Progenitor cell of endocrine pancreas (in vitro differentiated cells): ENCODE measurements at regions not wholly inside any gene's neighbourhood (a gene's known extent, or its start where the extent isn't known, plus 50 kb on each side); places are given as distances from the start of the nearest gene placed in this dataset.

Experiments
- DNase-seq: peaks from one replicate; pipeline ENCODE4 v3.0.0; 2021; ENCODE audit warnings: low spot score; ENCODE audit not compliant: unreplicated experiment
- H3K27ac Mint-ChIP-seq: 2 replicates; pipeline ENCODE4 v1.8.0; 2021; ENCODE audit warnings: mild to moderate bottlenecking, moderate library complexity, mixed read lengths
- H3K27me3 Mint-ChIP-seq: 2 replicates; pipeline ENCODE4 v1.8.0; 2021; ENCODE audit warnings: mixed read lengths
- H3K36me3 Mint-ChIP-seq: 2 replicates; pipeline ENCODE4 v1.8.0; 2022; ENCODE audit warnings: mixed read lengths; ENCODE audit not compliant: insufficient read depth
- H3K4me1 Mint-ChIP-seq: 2 replicates; pipeline ENCODE4 v1.8.0; 2021; ENCODE audit warnings: low read depth, mixed read lengths
- H3K4me3 Mint-ChIP-seq: 2 replicates; pipeline ENCODE4 v1.8.0; 2021; ENCODE audit warnings: low read depth, mild to moderate bottlenecking, moderate library complexity, mixed read lengths
- H3K9me3 Mint-ChIP-seq: 2 replicates; pipeline ENCODE4 v1.8.0; 2021; ENCODE audit warnings: low read depth, mixed read lengths
- CTCF ChIP-seq: fragments of 200-600 bp; sonication (generic); IDR thresholded peaks from one replicate; pipeline ENCODE4 v1.5.0; 2021; ENCODE audit warnings: antibody characterized with exemption, mild to moderate bottlenecking; ENCODE audit not compliant: unreplicated experiment

GRCh38 chr10:7011994-7012393, 398.8 kb downstream of the SFMBT2 start:
- peaks cover 2% of the 10 kb centered on the region for H3K36me3 Mint-ChIP-seq
- no peaks in the 10 kb centered on the region for H3K9me3 Mint-ChIP-seq
- TF ChIP-seq CTCF, result no peak
- peaks cover 1% of the 10 kb centered on the region for H3K27me3 Mint-ChIP-seq
- DNase-seq, result no peak
- H3K4me1 Mint-ChIP-seq, result peaks cover 11% of the 10 kb centered on the region
- no peak overlapping the region for H3K4me3 Mint-ChIP-seq
- H3K27ac Mint-ChIP-seq, result no peak overlapping the region

- Mint-ChIP-seq H3K27me3 (peaks cover 4% of the 10 kb centered on the region), H3K27ac (no peak overlapping the region), H3K9me3 (no peaks in the 10 kb centered on the region), H3K4me3 (no peak overlapping the region), H3K36me3 (peaks cover 2% of the 10 kb centered on the region), H3K4me1 (no peaks in the 10 kb centered on the region)
- TF ChIP-seq CTCF, result no peak
- DNase-seq, result no peak
Observed at GRCh38 chr10:7008645-7009044, 402.2 kb downstream of the SFMBT2 start.

- DNase-seq, result no peak
- no peak for TF ChIP-seq CTCF
- no peaks in the 10 kb centered on the region for H3K9me3 Mint-ChIP-seq
- H3K36me3 Mint-ChIP-seq, result peaks cover 2% of the 10 kb centered on the region
- no peaks in the 10 kb centered on the region for H3K4me1 Mint-ChIP-seq
- H3K27ac Mint-ChIP-seq, result no peak overlapping the region
- no peak overlapping the region for H3K4me3 Mint-ChIP-seq
- peaks cover 4% of the 10 kb centered on the region for H3K27me3 Mint-ChIP-seq
Observed at GRCh38 chr10:7007600-7008190, 403.1 kb downstream of the SFMBT2 start.

- no peak for TF ChIP-seq CTCF
- no peak for DNase-seq
- H3K36me3 Mint-ChIP-seq, result peaks cover 2% of the 10 kb centered on the region
- no peaks in the 10 kb centered on the region for H3K4me1 Mint-ChIP-seq
- no peaks in the 10 kb centered on the region for H3K9me3 Mint-ChIP-seq
- H3K4me3 Mint-ChIP-seq, result no peak overlapping the region
- H3K27me3 Mint-ChIP-seq, result peaks cover 4% of the 10 kb centered on the region
- H3K27ac Mint-ChIP-seq, result no peak overlapping the region
Observed at GRCh38 chr10:7006566-7006965, 404.3 kb downstream of the SFMBT2 start.

GRCh38 chr10:7003831-7004395, 406.9 kb downstream of the SFMBT2 start:
- Mint-ChIP-seq H3K9me3 (no peaks in the 10 kb centered on the region), H3K27me3 (peaks cover 6% of the 10 kb centered on the region), H3K4me3 (no peak overlapping the region), H3K27ac (no peak overlapping the region), H3K36me3 (no peaks in the 10 kb centered on the region), H3K4me1 (no peaks in the 10 kb centered on the region)
- no peak for TF ChIP-seq CTCF
- no peak for DNase-seq
